GM12872 (cell line): ENCODE measurements at regions not wholly inside any gene's neighbourhood (a gene's known extent, or its start where the extent isn't known, plus 50 kb on each side); places are given as distances from the start of the nearest gene placed in this dataset.

Experiments used
- TF ChIP-seq, protein P1 (sequence below): IDR thresholded peaks from 3 replicates; pipeline ENCODE4 v1.5.1; 2011; ENCODE audit warnings: low read depth, mild to moderate bottlenecking, low read length, moderate library complexity; ENCODE audit not compliant: insufficient read depth

DNA sequence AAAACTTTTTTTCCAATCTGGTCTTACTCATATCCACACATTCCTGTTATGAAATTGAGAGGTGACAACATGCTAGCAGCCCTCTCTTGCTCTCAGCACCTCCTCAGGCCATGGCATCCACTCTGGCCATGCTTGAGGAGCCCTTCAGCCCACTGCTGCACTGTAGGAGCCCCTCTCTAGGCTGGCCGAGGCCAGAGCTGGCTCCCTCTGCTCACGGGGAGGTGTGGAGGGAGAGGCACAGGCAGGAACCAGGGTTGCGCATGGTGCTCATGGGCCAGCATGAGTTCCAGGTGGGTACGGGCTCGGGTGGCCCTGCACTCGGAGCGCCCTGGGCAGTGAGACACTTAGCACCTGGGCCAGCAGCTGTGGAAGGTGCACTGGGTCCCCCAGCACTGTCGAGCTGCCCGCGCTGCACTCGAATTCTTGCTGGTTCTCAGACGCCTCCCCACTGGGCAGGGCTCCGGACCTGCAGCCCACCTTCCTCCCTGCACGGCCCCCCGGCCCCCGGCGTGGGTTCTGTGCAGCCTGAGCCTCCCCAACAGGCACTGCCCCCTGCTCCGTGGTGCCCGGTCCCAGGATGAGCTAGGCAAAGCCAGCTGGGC lies 1669.6 kb upstream of the CELF4 start:
- TF ChIP-seq, protein P1, sequence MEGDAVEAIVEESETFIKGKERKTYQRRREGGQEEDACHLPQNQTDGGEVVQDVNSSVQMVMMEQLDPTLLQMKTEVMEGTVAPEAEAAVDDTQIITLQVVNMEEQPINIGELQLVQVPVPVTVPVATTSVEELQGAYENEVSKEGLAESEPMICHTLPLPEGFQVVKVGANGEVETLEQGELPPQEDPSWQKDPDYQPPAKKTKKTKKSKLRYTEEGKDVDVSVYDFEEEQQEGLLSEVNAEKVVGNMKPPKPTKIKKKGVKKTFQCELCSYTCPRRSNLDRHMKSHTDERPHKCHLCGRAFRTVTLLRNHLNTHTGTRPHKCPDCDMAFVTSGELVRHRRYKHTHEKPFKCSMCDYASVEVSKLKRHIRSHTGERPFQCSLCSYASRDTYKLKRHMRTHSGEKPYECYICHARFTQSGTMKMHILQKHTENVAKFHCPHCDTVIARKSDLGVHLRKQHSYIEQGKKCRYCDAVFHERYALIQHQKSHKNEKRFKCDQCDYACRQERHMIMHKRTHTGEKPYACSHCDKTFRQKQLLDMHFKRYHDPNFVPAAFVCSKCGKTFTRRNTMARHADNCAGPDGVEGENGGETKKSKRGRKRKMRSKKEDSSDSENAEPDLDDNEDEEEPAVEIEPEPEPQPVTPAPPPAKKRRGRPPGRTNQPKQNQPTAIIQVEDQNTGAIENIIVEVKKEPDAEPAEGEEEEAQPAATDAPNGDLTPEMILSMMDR: no peak

DNA sequence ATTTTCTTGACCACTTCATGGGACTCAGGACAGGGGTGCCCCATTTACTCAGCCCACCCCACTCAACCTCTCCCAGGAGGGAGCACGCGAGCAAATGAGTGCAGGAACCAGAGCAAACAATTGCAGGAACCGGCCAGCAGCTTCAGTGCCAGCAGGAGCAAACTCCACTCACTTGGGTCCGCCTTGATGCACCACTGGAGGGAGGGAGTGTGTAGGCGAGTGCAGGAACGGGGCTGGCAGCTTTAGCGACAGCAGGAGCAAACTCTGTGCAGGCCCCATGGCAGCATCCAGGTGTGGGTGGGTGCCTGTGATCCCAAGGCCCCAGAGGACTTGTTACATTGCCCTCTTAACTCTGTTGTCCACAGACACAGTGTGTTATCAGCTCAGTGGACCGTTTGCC lies 1667.3 kb upstream of the CELF4 start:
- TF ChIP-seq, protein P1: no peak

GRCh38 chr18:39232490-39232889 lies 1666.9 kb upstream of the CELF4 start:
- TF ChIP-seq, protein P1: no peak

- TF ChIP-seq, protein P1: no peak
These were observed 1664.6 kb upstream of the CELF4 start for GRCh38 chr18:39230086-39230803.

DNA sequence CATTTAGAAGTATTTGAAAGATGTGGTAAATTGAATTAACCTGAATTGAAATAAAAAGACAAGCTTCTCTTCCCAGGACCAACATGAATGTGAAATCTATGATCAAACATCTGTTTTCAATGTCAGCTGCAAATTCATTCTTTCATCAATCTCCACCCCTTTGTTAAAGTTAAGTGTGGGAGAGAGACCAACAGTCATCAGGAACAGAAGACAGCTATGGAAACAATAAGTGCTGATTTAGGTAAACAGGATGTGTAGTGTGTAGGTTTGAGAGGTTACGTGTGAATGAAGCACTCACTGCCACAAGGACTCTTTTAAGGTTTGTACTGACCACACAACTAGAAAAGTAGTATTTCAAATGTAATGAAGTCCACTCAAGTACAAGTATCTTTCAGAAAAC lies 1659.8 kb upstream of the CELF4 start:
- TF ChIP-seq, protein P1: no peak

GRCh38 chr18:39223283-39223682 lies 1657.7 kb upstream of the CELF4 start:
- TF ChIP-seq, protein P1: no peak

- TF ChIP-seq, protein P1: no peak
These were observed 1650.3 kb upstream of the CELF4 start for GRCh38 chr18:39215920-39216319.
